Endothelial cell of umbilical vein (primary cell): ENCODE measurements at regions not wholly inside any gene's neighbourhood (a gene's known extent, or its start where the extent isn't known, plus 50 kb on each side); places are given as distances from the start of the nearest gene placed in this dataset.

Source experiments
- BruUV-seq: library from RNA; stranded (reverse); fragments of 400-500 nt; replicated peaks from 2 replicates; lab custom pipeline; 2021; lab: Mats Ljungman, UMichigan
- CTCF ChIA-PET: fragments of 300-600, 350-600 bp; sonication (Branson Sonifier 250); formaldehyde crosslinking; loops from one replicate; lab custom pipeline; 2021; ENCODE audit warnings: antibody characterized with exemption, inconsistent platforms; lab: Charles Lee
- POLR2A ChIA-PET: fragments of 300-600, 350-600 bp; sonication (Branson Sonifier 250); formaldehyde crosslinking; loops from one replicate; lab custom pipeline; 2021; ENCODE audit warnings: antibody characterized with exemption, inconsistent platforms; lab: Charles Lee
- DNase-seq: peaks from one replicate; pipeline ENCODE4 v3.0.0-alpha.2; 2011; ENCODE audit warnings: low read depth, low spot score
- FAIRE-seq: peaks from 2 replicates; lab custom pipeline; 2011; peaks lifted over from hg19 to GRCh38; lab: Jason Lieb, UNC
- H2AFZ ChIP-seq: 2 replicates; pipeline ENCODE4 v1.6.0; 2012; ENCODE audit warnings: low read depth, low read length, control low read depth, inconsistent platforms
- H3K27ac ChIP-seq: 2 replicates; pipeline ENCODE4 v1.5.1; 2011; ENCODE audit warnings: low read depth, mild to moderate bottlenecking, control low read depth, low read length, moderate library complexity; ENCODE audit not compliant: insufficient read depth
- H3K27me3 ChIP-seq, 2 experiments: 2 replicates each; pipeline versions ENCODE4 v1.6.0 to v1.6.1; 2011; ENCODE audit warnings: low read length in 2 of 2, mixed read lengths in 1 of 2; ENCODE audit not compliant: control insufficient read depth in 2 of 2, insufficient read depth in 2 of 2
- H3K36me3 ChIP-seq, 2 experiments: 2 replicates in 1 of 2; 3 replicates in 1 of 2; pipeline ENCODE4 v1.5.1; 2011; ENCODE audit warnings: low read length in 2 of 2, mild to moderate bottlenecking in 1 of 2, moderate library complexity in 1 of 2; ENCODE audit not compliant: control insufficient read depth in 2 of 2, insufficient read depth in 2 of 2; ENCODE audit errors: extremely low read depth in 1 of 2
- H3K4me1 ChIP-seq: 3 replicates; pipeline ENCODE4 v1.5.1; 2011; ENCODE audit warnings: mild to moderate bottlenecking, low read length; ENCODE audit not compliant: control insufficient read depth, insufficient read depth; ENCODE audit errors: extremely low read depth
- H3K4me2 ChIP-seq: 2 replicates; pipeline ENCODE4 v1.6.1; 2011; ENCODE audit warnings: low read length, control low read depth, mixed read lengths; ENCODE audit not compliant: insufficient read depth
- H3K4me3 ChIP-seq, 3 experiments: fragments of 200-600 bp in 1 of 3; sonication (generic), shearing (Covaris generic) in 1 of 3; replicated peaks in 1 of 3; 2 replicates each; pipeline ENCODE4 v1.5.1; 2011 to 2016; ENCODE audit warnings: control low read depth in 3 of 3, low read length in 3 of 3, mild to moderate bottlenecking in 2 of 3, inconsistent platforms in 1 of 3, low read depth in 1 of 3, moderate library complexity in 1 of 3; ENCODE audit not compliant: insufficient read depth in 1 of 3
- H3K79me2 ChIP-seq: 2 replicates; pipeline ENCODE4 v1.6.0; 2012; ENCODE audit warnings: low read length, inconsistent platforms; ENCODE audit not compliant: control insufficient read depth, insufficient read depth
- H3K9ac ChIP-seq: replicated peaks from 2 replicates; pipeline ENCODE3; 2011; ENCODE audit warnings: low read length, control low read depth; ENCODE audit not compliant: insufficient read depth; ENCODE audit errors: extremely low read depth
- H3K9me1 ChIP-seq: replicated peaks from 3 replicates; pipeline ENCODE4 v1.6.0; 2011; ENCODE audit warnings: mild to moderate bottlenecking, low read length; ENCODE audit not compliant: control insufficient read depth, insufficient read depth; ENCODE audit errors: extremely low read depth
- H3K9me3 ChIP-seq: replicated peaks from 2 replicates; pipeline ENCODE4 v1.5.1; 2012; ENCODE audit warnings: low read length, inconsistent platforms; ENCODE audit not compliant: control insufficient read depth, insufficient read depth
- H4K20me1 ChIP-seq: replicated peaks from 2 replicates; pipeline ENCODE3; 2011; ENCODE audit warnings: mild to moderate bottlenecking, low read length; ENCODE audit not compliant: control insufficient read depth, insufficient read depth; ENCODE audit errors: extremely low read depth
- EZH2 ChIP-seq: IDR thresholded peaks from 2 replicates; pipeline ENCODE4 v1.6.1; 2012; ENCODE audit warnings: borderline replicate concordance, low read depth, mild to moderate bottlenecking, moderate library complexity, low read length, inconsistent platforms; ENCODE audit not compliant: severe bottlenecking
- FOS ChIP-seq: IDR thresholded peaks from 2 replicates; pipeline ENCODE4 v1.6.1; 2011; ENCODE audit warnings: mild to moderate bottlenecking, low read length, moderate library complexity, borderline replicate concordance; ENCODE audit not compliant: insufficient read depth
- GATA2 ChIP-seq: IDR thresholded peaks from 2 replicates; pipeline ENCODE4 v1.7.0; 2011; ENCODE audit warnings: low read depth, mild to moderate bottlenecking, moderate library complexity, mixed read lengths, low read length; ENCODE audit not compliant: insufficient read length, insufficient read depth
- JUN ChIP-seq: IDR thresholded peaks from 2 replicates; pipeline ENCODE4 v1.6.1; 2011; ENCODE audit warnings: borderline replicate concordance, low read depth; ENCODE audit not compliant: insufficient read length, insufficient read depth
- MYC ChIP-seq: IDR thresholded peaks from one replicate; pipeline ENCODE4 v1.6.1; 2011; ENCODE audit warnings: mild to moderate bottlenecking, low read depth, low read length
- POLR2A ChIP-seq: IDR thresholded peaks from 2 replicates; pipeline ENCODE4 v1.6.1; 2012; ENCODE audit warnings: low read depth, mild to moderate bottlenecking, control low read depth, low read length
- POLR2AphosphoS5 ChIP-seq: IDR thresholded peaks from 2 replicates; pipeline ENCODE4 v1.6.1; 2012; ENCODE audit warnings: low read depth, mild to moderate bottlenecking, control low read depth, low read length, moderate library complexity; ENCODE audit not compliant: insufficient read depth
- dilution Hi-C: fragments of 300-500 bp; cut with MboI; formaldehyde crosslinking; loops from one replicate; pipeline ENCODE4 v1.15.0; 2019; ENCODE audit warnings: low sequenced_read_pairs; ENCODE audit not compliant: extremely low pct_ligation_motif_present
- intact Hi-C: fragments of 100-400 bp; cut with micrococcal nuclease; formaldehyde crosslinking; loops from one replicate; pipeline ENCODE4 v1.10.0; 2022
- TF ChIP-seq, protein P1 (sequence below): IDR thresholded peaks from 2 replicates; pipeline ENCODE4 v1.6.1; 2011; ENCODE audit not compliant: insufficient read depth, insufficient read length
- TF ChIP-seq, protein P2 (sequence below), 2 donors: IDR thresholded peaks; 1 replicate in 1 of 2; 2 replicates in 1 of 2; pipeline ENCODE4 v1.5.1; 2011; ENCODE audit warnings: low read length in 2 of 2, mild to moderate bottlenecking in 2 of 2, moderate library complexity in 2 of 2, control low read depth in 1 of 2, inconsistent platforms in 1 of 2, low read depth in 1 of 2; ENCODE audit not compliant: insufficient read depth in 1 of 2; ENCODE audit errors: extremely low read depth in 1 of 2

DNA sequence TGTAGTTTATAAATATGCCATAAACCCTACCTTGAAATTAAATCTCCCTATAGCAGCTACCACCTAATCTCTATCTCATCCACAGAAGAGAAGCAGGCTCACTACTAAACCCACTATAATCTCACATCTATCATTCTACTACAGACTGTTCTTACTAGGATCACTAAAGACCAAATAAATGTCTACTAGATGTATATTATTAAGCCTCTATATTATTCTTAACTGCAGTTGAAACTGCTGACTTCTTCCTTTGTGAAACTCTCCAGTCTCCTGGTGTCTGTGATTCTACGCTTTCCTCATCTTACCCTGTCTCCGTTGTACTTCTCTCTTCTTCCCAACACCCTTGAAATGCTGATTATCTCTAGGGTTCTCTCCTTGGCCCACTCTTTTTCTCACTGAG is 1154.0 kb downstream of the IGSF11 start:
- BruUV-seq: no TSS peak
- H3K27me3 ChIP-seq: no peaks in the 10 kb centered on the region
- H3K4me1 ChIP-seq: peaks cover 13% of the 10 kb centered on the region
- no peak overlapping the region for H3K27ac ChIP-seq
- H3K9me1 ChIP-seq: no peaks in the 10 kb centered on the region
- H3K36me3 ChIP-seq: no peaks in the 10 kb centered on the region
- H3K9ac ChIP-seq: no peak overlapping the region
- TF ChIP-seq JUN: no peak
- TF ChIP-seq EZH2: no peak
- TF ChIP-seq, protein P1, sequence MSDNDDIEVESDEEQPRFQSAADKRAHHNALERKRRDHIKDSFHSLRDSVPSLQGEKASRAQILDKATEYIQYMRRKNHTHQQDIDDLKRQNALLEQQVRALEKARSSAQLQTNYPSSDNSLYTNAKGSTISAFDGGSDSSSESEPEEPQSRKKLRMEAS: no peak
- no peak for TF ChIP-seq FOS
- no peak for TF ChIP-seq POLR2A
- TF ChIP-seq MYC: no peak
- no peak for TF ChIP-seq GATA2
- TF ChIP-seq, protein P2, sequence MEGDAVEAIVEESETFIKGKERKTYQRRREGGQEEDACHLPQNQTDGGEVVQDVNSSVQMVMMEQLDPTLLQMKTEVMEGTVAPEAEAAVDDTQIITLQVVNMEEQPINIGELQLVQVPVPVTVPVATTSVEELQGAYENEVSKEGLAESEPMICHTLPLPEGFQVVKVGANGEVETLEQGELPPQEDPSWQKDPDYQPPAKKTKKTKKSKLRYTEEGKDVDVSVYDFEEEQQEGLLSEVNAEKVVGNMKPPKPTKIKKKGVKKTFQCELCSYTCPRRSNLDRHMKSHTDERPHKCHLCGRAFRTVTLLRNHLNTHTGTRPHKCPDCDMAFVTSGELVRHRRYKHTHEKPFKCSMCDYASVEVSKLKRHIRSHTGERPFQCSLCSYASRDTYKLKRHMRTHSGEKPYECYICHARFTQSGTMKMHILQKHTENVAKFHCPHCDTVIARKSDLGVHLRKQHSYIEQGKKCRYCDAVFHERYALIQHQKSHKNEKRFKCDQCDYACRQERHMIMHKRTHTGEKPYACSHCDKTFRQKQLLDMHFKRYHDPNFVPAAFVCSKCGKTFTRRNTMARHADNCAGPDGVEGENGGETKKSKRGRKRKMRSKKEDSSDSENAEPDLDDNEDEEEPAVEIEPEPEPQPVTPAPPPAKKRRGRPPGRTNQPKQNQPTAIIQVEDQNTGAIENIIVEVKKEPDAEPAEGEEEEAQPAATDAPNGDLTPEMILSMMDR (IDR thresholded peaks at IDR 0.05; ENCODE audit: extremely low read depth in 1 of 2, insufficient read depth in 1 of 2, low read depth in 1 of 2, low read length in 2 of 2): no peak
- no peak for TF ChIP-seq POLR2AphosphoS5
- CTCF ChIA-PET: no interaction called here
- DNase-seq (no peak), FAIRE-seq (no peak)
- no peak overlapping the region for H2AFZ ChIP-seq
- POLR2A ChIA-PET: no interaction called here
- dilution Hi-C loops (no loop called here), intact Hi-C loops (no loop called here)
- no peak overlapping the region for H3K4me3 ChIP-seq
- H3K9me3 ChIP-seq: no peaks in the 10 kb centered on the region
- H3K4me2 ChIP-seq: no peak overlapping the region
- no peaks in the 10 kb centered on the region for H3K79me2 ChIP-seq
- H4K20me1 ChIP-seq: no peaks in the 10 kb centered on the region
